22Rv1 (cell line): ENCODE measurements at regions not wholly inside any gene's neighbourhood (a gene's known extent, or its start where the extent isn't known, plus 50 kb on each side); places are given as distances from the start of the nearest gene placed in this dataset.
"Not testable (repeated sequence)": the region's sequence is repeated elsewhere in the genome, so short reads cannot be mapped to it uniquely, and the experiment has no call there.

Experiments
- CTCF ChIP-seq: fragments of 450-650 bp; IDR thresholded peaks from 2 replicates; pipeline ENCODE4 v1.5.1; 2017; ENCODE audit warnings: mild to moderate bottlenecking
- ZFX ChIP-seq: fragments of 450-650 bp; IDR thresholded peaks from 2 replicates; pipeline ENCODE4 v1.6.1; 2017; ENCODE audit warnings: antibody characterized with exemption, borderline replicate concordance

- TF ChIP-seq CTCF, ZFX: not testable (repeated sequence)
These were observed 128.7 kb upstream of the SERPINE2 start for GRCh38 chr2:224167781-224168180.
